ENCODE measurements at regions not wholly inside any gene's neighbourhood (a gene's known extent, or its start where the extent isn't known, plus 50 kb on each side); places are given as distances from the start of the nearest gene placed in this dataset.

- Histone ChIP-seq H2AFZ (ENCODE audit: low read depth) (no peak overlapping the region), H3K4me1 (ENCODE audit: control insufficient read depth in 1 of 2, insufficient read depth in 2 of 2, low read depth in 1 of 2, low read length in 1 of 2) (peaks cover 0 to 4% of the 10 kb centered on the region in 2 experiments; a peak in 2 of 4 replicates), H3K27me3 (ENCODE audit: insufficient read depth) (no peaks in the 10 kb centered on the region), H3F3A (replicated peaks; ENCODE audit: insufficient read depth) (no peaks in the 10 kb centered on the region), H3K9me3 (no peaks in the 10 kb centered on the region), H3K4me2 (no peak overlapping the region), H3K9me2 (no peaks in the 10 kb centered on the region), H3K9ac (no peak overlapping the region), H4K20me1 (ENCODE audit: insufficient read depth) (no peaks in the 10 kb centered on the region), H3K79me2 (ENCODE audit: insufficient read depth) (no peaks in the 10 kb centered on the region), H3K27ac (ENCODE audit: low read depth in 2 of 2, low read length in 1 of 2) (no peak overlapping the region), H3K4me3 (ENCODE audit: low read depth in 2 of 2, low read length in 1 of 2) (no peak overlapping the region), H3K36me3 (replicated peaks in 1 of 2; ENCODE audit: control insufficient read depth in 1 of 2, insufficient read depth in 2 of 2, low read length in 1 of 2) (no peaks in the 10 kb centered on the region)
- no peak for TF ChIP-seq FOSL2 (IDR thresholded peaks at IDR 0.05; ENCODE audit: borderline replicate concordance, low read depth)
- TF ChIP-seq RCOR1 (IDR thresholded peaks at IDR 0.05; ENCODE audit: low read length): no peak
- no peak for TF ChIP-seq FOXM1 (IDR thresholded peaks at IDR 0.05; ENCODE audit: low read depth)
- TF ChIP-seq YY1 (IDR thresholded peaks at IDR 0.05; ENCODE audit: low read depth): no peak
- no peak for TF ChIP-seq TEAD4 (IDR thresholded peaks at IDR 0.05; ENCODE audit: borderline replicate concordance, insufficient read depth)
- no peak for TF ChIP-seq POLR2AphosphoS5 (IDR thresholded peaks at IDR 0.05; ENCODE audit: low read depth, low read length)
- TF ChIP-seq RFX5 (IDR thresholded peaks at IDR 0.05; ENCODE audit: low read length): no peak
- TF ChIP-seq EP300 (IDR thresholded peaks at IDR 0.05; ENCODE audit: borderline replicate concordance in 1 of 2, low read depth in 1 of 2, low read length in 1 of 2): no peak
- no peak for TF ChIP-seq ZBTB33 (IDR thresholded peaks at IDR 0.05; ENCODE audit: borderline replicate concordance, low read depth)
- TF ChIP-seq PBX3 (IDR thresholded peaks at IDR 0.05): no peak
- TF ChIP-seq TCF12 (IDR thresholded peaks at IDR 0.05): no peak
- no peak for TF ChIP-seq CHD2 (IDR thresholded peaks at IDR 0.05; ENCODE audit: low read length, partially characterized antibody)
- TF ChIP-seq SIN3A (IDR thresholded peaks at IDR 0.05; ENCODE audit: borderline replicate concordance, low read depth, low read length): no peak
- no peak for TF ChIP-seq JUND (IDR thresholded peaks at IDR 0.05)
- no peak for TF ChIP-seq NRF1 (IDR thresholded peaks at IDR 0.05; ENCODE audit: low read depth, low read length)
- TF ChIP-seq USF2 (IDR thresholded peaks at IDR 0.05; ENCODE audit: borderline replicate concordance, low read depth, low read length): no peak
- TF ChIP-seq MXI1 (IDR thresholded peaks at IDR 0.05; ENCODE audit: low read depth, low read length): no peak
- whole genome bisulfite sequencing (ENCODE audit: low lambda C conversion rate): 16% methylated on average over 3 of the region's 3 CpGs
- POLR2A ChIA-PET: no interaction called here
- CTCF ChIA-PET: interaction anchor here (1.0 kb wide), 1 partner anchor 164 kb away, joined by 3 read pairs; no protein-coding TSS in a partner anchor
- DNase-seq: no peak
Measured at GRCh38 chr2:104708967-104709366, 144.9 kb upstream of the POU3F3 start.
